ENCODE measurements at regions not wholly inside any gene's neighbourhood (a gene's known extent, or its start where the extent isn't known, plus 50 kb on each side); places are given as distances from the start of the nearest gene placed in this dataset.

DNA sequence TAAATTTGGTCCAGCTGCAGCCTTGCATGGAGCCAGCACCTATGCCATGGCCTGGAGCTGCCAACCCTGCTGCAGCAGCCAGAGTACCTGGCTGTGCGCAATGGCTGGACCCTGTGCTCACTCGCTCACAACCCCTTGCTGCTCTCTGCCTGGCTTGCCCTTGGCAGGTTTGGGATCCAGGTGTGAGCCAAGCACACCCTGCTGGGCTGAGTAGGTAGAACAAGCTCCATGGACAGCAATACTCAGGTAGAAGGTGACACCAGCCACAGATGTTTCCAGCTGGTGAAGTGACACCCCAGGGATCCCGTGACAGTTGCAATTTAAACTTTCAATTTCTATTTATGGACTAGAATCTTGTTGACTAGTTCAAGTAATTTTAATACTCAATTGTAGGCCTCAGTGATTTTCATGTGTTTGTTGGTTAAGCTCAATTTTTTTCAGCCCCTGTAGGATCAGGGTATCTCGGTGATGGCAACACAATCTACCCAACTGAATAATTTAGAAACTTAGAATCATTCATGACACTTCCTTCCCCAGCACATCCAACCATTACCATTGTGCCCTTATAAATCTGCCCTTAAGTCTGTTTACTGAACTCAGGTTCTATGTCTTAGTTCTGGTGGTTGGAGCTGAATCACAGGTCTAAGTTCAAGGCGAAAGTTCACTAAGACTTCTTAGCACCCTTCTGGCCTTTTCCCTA is 480.0 kb downstream of the PMP22 start:
- peaks cover 4% of the 10 kb centered on the region for H3K36me3 Mint-ChIP-seq (ENCODE audit: insufficient read depth)
- no peak for ATAC-seq (replicated peaks)
- DNase-seq, result no peak

GRCh38 chr17:14781123-14781522 is 480.2 kb downstream of the HS3ST3B1 start:
- H3K9me3 Mint-ChIP-seq, result no peaks in the 10 kb centered on the region
- H3K27ac Mint-ChIP-seq, result no peak overlapping the region
- ATAC-seq (replicated peaks) (no peak), DNase-seq (no peak)
- no peaks in the 10 kb centered on the region for H3K4me1 Mint-ChIP-seq (ENCODE audit: low read depth in 2 of 2)
- no peak overlapping the region for H3K4me3 Mint-ChIP-seq
- H3K27me3 Mint-ChIP-seq, result peaks cover 29 to 39% of the 10 kb centered on the region in 2 donors
- peaks cover 8% of the 10 kb centered on the region for H3K36me3 Mint-ChIP-seq (ENCODE audit: insufficient read depth)

More for the DNA sequence above, 480.0 kb downstream of the PMP22 start:
- H3K27me3 Mint-ChIP-seq, result peaks cover 10 to 21% of the 10 kb centered on the region in 2 donors
- H3K27ac Mint-ChIP-seq, result no peak overlapping the region
- no peaks in the 10 kb centered on the region for H3K9me3 Mint-ChIP-seq
- no peak overlapping the region for H3K4me3 Mint-ChIP-seq
- no peaks in the 10 kb centered on the region for H3K4me1 Mint-ChIP-seq (ENCODE audit: low read depth in 2 of 2)

- H3K27me3 Mint-ChIP-seq, result peaks cover 34 to 46% of the 10 kb centered on the region in 2 donors
- ATAC-seq (replicated peaks), result no peak
- peaks cover 7% of the 10 kb centered on the region for H3K36me3 Mint-ChIP-seq (ENCODE audit: insufficient read depth)
- no peaks in the 10 kb centered on the region for H3K4me1 Mint-ChIP-seq (ENCODE audit: low read depth in 2 of 2)
- no peaks in the 10 kb centered on the region for H3K9me3 Mint-ChIP-seq
- no peak overlapping the region for H3K27ac Mint-ChIP-seq
- DNase-seq, result no peak
- no peak overlapping the region for H3K4me3 Mint-ChIP-seq
These were observed 479.3 kb downstream of the HS3ST3B1 start for GRCh38 chr17:14780097-14780651.

- Mint-ChIP-seq H3K4me3 (no peak overlapping the region), H3K27me3 (peaks cover 34 to 52% of the 10 kb centered on the region in 2 donors), H3K36me3 (ENCODE audit: insufficient read depth) (peaks cover 3% of the 10 kb centered on the region), H3K4me1 (ENCODE audit: low read depth in 2 of 2) (no peaks in the 10 kb centered on the region), H3K27ac (no peak overlapping the region), H3K9me3 (peaks cover 0 to 2% of the 10 kb centered on the region in 2 donors)
- DNase-seq (no peak), ATAC-seq (replicated peaks) (no peak)
These were observed 478.4 kb downstream of the HS3ST3B1 start for GRCh38 chr17:14779241-14779640.

DNA sequence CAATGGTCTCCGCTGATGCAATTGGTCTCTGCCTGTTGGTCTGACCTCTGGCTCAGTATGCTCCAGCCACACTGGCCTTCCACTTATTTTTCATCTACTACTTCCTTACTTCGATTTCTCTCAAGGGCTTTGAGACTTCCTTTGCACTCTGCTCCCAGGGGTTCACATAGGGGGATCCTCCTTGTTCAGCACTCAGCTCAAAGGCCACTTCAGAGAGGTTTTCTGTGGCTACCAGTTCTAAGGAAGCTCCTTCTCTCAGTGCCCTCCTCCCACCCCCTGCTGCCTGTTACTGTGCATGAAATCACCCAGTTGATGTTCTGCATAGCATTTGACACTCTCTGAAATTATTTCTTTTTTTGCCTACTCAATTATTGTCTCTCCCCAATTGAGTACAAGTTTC is 476.4 kb downstream of the HS3ST3B1 start:
- Mint-ChIP-seq H3K4me3 (no peak overlapping the region), H3K9me3 (peaks cover 0 to 2% of the 10 kb centered on the region in 2 donors), H3K27ac (no peak overlapping the region), H3K4me1 (ENCODE audit: low read depth in 2 of 2) (no peaks in the 10 kb centered on the region), H3K36me3 (ENCODE audit: insufficient read depth) (peaks cover 3% of the 10 kb centered on the region), H3K27me3 (peaks cover 43 to 62% of the 10 kb centered on the region in 2 donors)
- no peak for DNase-seq
- ATAC-seq (replicated peaks), result no peak

- H3K4me1 Mint-ChIP-seq (ENCODE audit: low read depth in 2 of 2), result no peaks in the 10 kb centered on the region
- ATAC-seq (replicated peaks) (no peak), DNase-seq (no peak)
- no peak overlapping the region for H3K27ac Mint-ChIP-seq
- peaks cover 0 to 2% of the 10 kb centered on the region in 2 donors for H3K9me3 Mint-ChIP-seq
- H3K36me3 Mint-ChIP-seq (ENCODE audit: insufficient read depth), result peaks cover 3% of the 10 kb centered on the region
- H3K4me3 Mint-ChIP-seq, result no peak overlapping the region
- peaks cover 43 to 62% of the 10 kb centered on the region in 2 donors for H3K27me3 Mint-ChIP-seq
These were observed 475.9 kb downstream of the HS3ST3B1 start for GRCh38 chr17:14776791-14777190.

DNA sequence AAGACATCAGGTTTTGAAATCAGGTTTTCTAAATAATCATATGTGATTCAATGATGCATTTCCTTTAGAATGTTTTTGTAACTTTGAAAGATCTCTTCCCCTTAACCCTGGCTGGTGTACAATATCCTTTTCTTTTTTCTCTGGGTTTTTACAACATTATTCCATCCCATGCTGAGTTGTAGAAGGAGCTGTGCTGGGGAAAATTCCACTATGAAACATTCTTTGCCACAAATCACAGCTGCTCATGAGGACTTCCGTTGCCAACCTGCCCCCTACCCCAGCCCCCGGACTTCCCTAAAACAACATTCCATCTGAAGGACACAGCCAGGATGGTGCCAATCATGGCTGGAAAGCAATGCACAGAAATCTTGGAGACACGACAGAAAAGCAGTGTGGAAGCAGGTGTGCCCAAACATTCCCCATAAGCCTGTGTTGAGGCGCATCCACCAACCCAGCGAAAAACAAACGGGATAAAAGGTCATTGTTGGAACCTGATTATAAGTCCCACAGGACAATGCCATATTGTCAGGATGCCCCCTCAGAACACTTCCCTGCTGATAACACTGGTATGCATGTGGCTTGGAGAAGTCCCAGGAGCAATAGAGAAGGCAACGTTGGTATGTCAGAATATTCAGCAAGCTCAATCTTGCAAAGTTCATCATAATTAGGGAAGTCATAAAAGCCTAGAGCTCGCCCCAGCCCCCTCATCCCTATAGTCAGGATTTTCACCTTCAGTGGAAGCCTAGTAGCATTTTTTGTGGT is 475.0 kb downstream of the HS3ST3B1 start:
- ATAC-seq (replicated peaks), result no peak
- no peak for DNase-seq
- Mint-ChIP-seq H3K27ac (no peak overlapping the region), H3K36me3 (ENCODE audit: insufficient read depth) (peaks cover 3% of the 10 kb centered on the region), H3K9me3 (peaks cover 0 to 2% of the 10 kb centered on the region in 2 donors), H3K4me1 (ENCODE audit: low read depth in 2 of 2) (no peaks in the 10 kb centered on the region), H3K27me3 (peaks cover 43 to 61% of the 10 kb centered on the region in 2 donors), H3K4me3 (no peak overlapping the region)

DNA sequence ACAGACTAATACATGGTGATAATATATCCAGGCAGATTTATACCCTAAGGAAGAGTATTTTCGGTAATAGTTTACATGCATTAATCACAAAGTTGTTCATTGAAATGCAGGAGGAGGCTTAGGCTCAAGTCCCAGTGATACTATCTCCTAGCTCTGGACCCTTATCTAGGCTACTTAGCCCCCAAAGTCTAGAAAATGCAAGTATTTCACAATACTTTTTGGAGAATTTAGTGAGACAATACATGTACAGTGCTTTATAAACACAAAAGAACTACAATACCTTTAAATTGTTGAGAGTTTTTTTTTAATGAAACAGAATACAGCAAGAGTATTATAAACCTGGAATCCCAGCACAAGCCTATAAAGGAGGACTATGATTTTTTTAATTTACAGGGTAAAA is 473.9 kb downstream of the HS3ST3B1 start:
- Mint-ChIP-seq H3K4me1 (ENCODE audit: low read depth in 2 of 2) (no peaks in the 10 kb centered on the region), H3K27ac (no peak overlapping the region), H3K36me3 (ENCODE audit: insufficient read depth) (peaks cover 2% of the 10 kb centered on the region), H3K4me3 (no peak overlapping the region), H3K9me3 (peaks cover 0 to 2% of the 10 kb centered on the region in 2 donors), H3K27me3 (peaks cover 41 to 50% of the 10 kb centered on the region in 2 donors)
- no peak for ATAC-seq (replicated peaks)
- DNase-seq, result no peak

GRCh38 chr17:14772776-14773175 is 471.9 kb downstream of the HS3ST3B1 start:
- Mint-ChIP-seq H3K36me3 (ENCODE audit: insufficient read depth) (no peaks in the 10 kb centered on the region), H3K27ac (no peak overlapping the region), H3K4me3 (no peak overlapping the region), H3K9me3 (peaks cover 0 to 2% of the 10 kb centered on the region in 2 donors), H3K27me3 (peaks cover 24 to 35% of the 10 kb centered on the region in 2 donors), H3K4me1 (ENCODE audit: low read depth in 2 of 2) (no peaks in the 10 kb centered on the region)
- no peak for ATAC-seq (replicated peaks)
- DNase-seq, result no peak

GRCh38 chr17:14771543-14771942 is 470.7 kb downstream of the HS3ST3B1 start:
- Mint-ChIP-seq H3K27me3 (peaks cover 19 to 28% of the 10 kb centered on the region in 2 donors), H3K4me1 (ENCODE audit: low read depth in 2 of 2) (no peaks in the 10 kb centered on the region), H3K9me3 (peaks cover 0 to 2% of the 10 kb centered on the region in 2 donors), H3K4me3 (no peak overlapping the region), H3K27ac (no peak overlapping the region), H3K36me3 (ENCODE audit: insufficient read depth) (no peaks in the 10 kb centered on the region)
- no peak for ATAC-seq (replicated peaks)
- DNase-seq, result no peak

- H3K27me3 Mint-ChIP-seq, result peaks cover 7 to 14% of the 10 kb centered on the region in 2 donors
- no peaks in the 10 kb centered on the region for H3K9me3 Mint-ChIP-seq
- no peak overlapping the region for H3K4me3 Mint-ChIP-seq
- no peak for ATAC-seq (replicated peaks)
- no peaks in the 10 kb centered on the region for H3K4me1 Mint-ChIP-seq (ENCODE audit: low read depth in 2 of 2)
- H3K36me3 Mint-ChIP-seq (ENCODE audit: insufficient read depth), result no peaks in the 10 kb centered on the region
- no peak overlapping the region for H3K27ac Mint-ChIP-seq
- no peak for DNase-seq
These were observed 468.0 kb downstream of the HS3ST3B1 start for GRCh38 chr17:14768923-14769322.

- ATAC-seq (replicated peaks), result no peak
- Mint-ChIP-seq H3K4me1 (ENCODE audit: low read depth in 2 of 2) (no peaks in the 10 kb centered on the region), H3K36me3 (ENCODE audit: insufficient read depth) (no peaks in the 10 kb centered on the region), H3K4me3 (no peak overlapping the region), H3K27ac (no peak overlapping the region), H3K27me3 (peaks cover 10 to 14% of the 10 kb centered on the region in 2 donors), H3K9me3 (no peaks in the 10 kb centered on the region)
- no peak for DNase-seq
These were observed 462.0 kb downstream of the HS3ST3B1 start for GRCh38 chr17:14762736-14763479.

DNA sequence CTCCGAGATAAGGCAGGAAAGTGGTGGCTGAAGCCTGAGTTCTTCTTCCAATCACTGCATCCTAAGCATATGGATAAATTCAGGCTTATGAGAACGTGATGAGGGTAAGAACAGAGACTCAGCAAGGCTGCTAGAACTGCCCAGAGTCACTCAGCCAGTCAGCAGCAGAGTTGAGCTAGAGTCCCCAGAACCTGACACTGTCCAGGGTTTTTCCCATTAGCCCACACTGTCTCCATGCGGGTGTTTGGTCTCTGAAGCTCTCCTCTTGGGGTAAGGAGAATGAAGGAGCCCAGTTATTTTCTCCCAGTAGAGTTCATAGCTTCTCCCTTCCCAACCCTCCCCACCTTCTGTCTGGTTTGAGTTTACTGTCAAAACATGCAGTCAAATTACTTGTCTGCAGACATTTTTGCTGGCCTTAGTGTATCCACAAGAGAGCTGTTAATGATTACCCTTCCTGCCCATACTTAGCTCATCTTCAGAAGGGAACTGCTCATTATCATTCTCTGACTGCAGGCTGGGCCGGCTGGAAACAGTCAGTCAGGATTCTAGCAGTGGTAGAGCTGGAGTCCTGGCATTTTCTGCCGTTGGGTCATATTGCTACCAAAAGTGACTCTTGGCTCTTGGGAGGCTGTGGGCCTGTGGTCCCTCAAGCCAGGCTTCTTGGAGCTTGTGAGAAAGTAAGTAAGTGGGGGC is 460.0 kb downstream of the HS3ST3B1 start:
- no peak for DNase-seq
- Mint-ChIP-seq H3K27me3 (peaks cover 28 to 34% of the 10 kb centered on the region in 2 donors), H3K36me3 (ENCODE audit: insufficient read depth) (no peaks in the 10 kb centered on the region), H3K4me1 (ENCODE audit: low read depth in 2 of 2) (peaks cover 0 to 8% of the 10 kb centered on the region in 2 donors), H3K9me3 (no peaks in the 10 kb centered on the region), H3K4me3 (no peak overlapping the region), H3K27ac (no peak overlapping the region)
- ATAC-seq (replicated peaks), result no peak

Measured in effector memory CD8-positive, alpha-beta T cell (primary cell).